Epithelial cell of prostate (primary cell): ENCODE measurements at regions not wholly inside any gene's neighbourhood (a gene's known extent, or its start where the extent isn't known, plus 50 kb on each side); places are given as distances from the start of the nearest gene placed in this dataset.
"Not testable (repeated sequence)": the region's sequence is repeated elsewhere in the genome, so short reads cannot be mapped to it uniquely, and the experiment has no call there.

ENCODE experiments used
- DNase-seq: peaks from one replicate; pipeline ENCODE4 v3.0.0-alpha.2; 2011; ENCODE audit warnings: low read depth, low spot score
- H3K27ac ChIP-seq: fragments of 450-650 bp; 2 replicates; pipeline ENCODE4 v1.5.1; 2017; ENCODE audit warnings: mild to moderate bottlenecking

DNA sequence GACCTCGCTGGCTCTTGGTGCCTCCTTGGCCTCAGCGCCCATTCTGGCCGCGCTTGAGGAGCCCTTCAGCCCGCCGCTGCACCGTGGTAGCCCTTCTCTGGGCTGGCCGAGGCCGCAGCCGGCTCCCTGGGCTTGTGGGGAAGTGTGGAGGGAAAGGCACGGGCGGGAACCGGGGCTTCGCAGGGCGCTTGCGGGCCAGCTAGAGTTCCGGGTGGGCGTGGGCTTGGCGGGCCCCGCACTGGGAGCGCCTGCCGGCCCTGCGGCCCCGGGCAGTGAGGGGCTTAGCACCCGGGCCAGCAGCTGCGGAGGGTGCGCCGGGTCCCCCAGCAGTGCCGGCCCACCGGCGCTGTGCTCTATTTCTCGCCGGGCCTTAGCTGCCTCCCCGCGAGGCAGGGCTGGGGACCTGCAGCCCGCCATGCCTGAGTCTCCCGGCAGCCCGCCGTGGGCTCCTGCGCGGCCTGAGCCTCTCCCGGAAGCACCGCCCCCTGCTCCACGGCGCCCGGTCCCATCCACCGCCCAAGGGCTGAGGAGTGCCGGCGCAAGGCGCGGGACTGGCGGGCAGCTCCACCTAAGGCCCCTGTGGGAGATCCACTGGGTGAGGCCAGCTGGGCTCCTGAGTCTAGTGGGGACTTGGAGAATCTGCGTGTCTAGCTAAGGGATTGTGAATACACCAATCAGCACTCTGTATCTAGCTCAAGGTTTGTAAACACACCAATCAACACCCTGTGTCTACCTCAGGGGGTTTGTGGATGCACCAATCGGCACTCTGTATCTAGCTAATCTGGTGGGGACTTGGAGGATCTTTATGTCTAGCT lies 141.1 kb downstream of the SLCO4C1 start:
- not testable (repeated sequence) for H3K27ac ChIP-seq, DNase-seq

DNA sequence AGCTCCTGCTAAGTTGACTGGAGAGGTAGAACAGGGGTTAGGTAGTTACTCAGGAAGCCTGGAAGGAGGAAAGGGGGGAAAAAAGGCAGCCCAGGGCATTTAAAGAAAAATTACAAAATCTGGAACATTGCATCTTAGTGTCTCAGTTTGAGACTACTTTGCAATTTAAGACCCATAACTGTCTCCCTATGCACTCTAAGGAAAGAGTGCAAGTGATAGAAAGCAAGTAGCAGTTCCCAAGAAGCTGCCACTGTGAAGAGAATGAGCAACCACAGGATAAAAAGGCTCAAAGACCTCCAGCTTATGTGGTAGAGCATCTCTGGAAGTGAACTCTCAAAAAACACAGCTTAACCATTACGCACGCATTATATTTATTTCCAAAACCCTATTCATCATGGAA lies 141.8 kb downstream of the SLCO4C1 start:
- no peak overlapping the region for H3K27ac ChIP-seq
- DNase-seq, result no peak

DNA sequence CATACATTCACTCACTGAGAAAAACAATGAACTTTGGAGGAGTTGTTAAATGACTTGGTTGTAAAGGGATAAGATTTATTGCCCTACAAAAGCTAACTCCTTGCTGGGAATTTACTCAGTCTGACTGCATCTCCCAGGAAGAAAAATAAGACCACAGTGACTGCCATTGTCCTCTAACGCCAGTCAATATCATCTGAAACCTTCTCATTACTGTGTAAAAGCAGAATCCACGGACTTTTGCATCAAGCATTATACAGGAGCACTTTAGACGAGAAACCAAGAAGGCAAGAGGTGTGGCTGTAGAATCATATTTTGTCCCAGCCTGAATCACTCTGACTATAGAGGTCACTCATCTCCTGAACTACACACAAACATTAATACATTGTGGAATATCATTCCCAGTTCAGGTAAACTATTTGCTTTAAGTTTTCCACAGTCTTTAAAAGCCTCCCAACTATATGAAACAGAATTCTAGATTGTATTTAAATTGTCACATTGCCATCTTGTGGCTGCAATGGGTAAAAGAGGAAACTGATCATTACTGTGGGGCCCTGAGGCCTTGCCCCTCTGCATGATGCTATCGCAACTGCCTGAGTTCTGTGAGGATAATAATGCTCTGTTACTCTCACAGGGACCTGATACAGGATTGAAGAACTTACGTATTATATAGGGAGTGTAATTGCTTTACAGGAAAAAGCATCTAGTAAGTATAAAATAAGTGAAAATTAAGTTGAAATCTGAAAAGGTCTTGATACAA lies 142.9 kb downstream of the SLCO4C1 start:
- no peak overlapping the region for H3K27ac ChIP-seq
- DNase-seq, result no peak

DNA sequence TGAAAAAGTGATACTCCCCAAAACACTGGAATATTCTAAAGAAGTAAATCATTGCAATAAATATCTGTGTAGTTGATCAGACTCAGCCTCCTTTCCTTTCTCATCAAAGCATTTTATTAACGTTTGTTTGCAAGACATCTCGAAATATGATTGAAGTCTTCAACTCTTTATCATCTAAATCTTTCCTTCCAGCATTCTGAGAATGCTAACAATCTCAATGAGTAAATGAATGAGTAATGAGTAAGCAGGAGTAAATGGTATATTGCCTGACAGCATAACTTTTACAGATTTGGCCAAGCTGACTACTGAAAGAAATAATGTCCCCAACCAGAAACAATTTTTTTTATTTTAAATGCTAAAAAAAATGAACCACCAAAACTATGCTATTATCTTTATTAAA lies 157.1 kb downstream of the SLCO4C1 start:
- no peak overlapping the region for H3K27ac ChIP-seq
- no peak for DNase-seq

DNA sequence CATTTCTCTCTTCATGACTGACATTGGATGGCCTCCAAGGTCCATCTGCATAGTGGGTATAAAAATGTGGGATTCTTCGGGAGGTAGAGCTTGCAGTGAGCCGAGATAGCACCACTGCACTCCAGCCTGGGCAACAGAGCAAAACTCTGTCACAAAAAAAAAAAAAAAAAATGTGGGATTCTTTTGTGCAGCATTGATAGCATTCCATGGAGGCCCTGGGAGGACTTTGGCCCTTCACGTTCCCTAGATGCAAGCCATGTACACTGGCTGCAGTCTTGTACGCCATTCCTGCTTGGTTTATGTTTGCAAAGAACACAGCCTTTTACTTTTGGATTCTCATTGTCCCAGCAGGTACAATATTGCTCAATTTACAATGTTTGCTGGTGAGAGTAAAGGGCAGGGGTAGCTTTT lies 157.8 kb downstream of the SLCO4C1 start:
- DNase-seq, result no peak
- H3K27ac ChIP-seq, result no peak overlapping the region

DNA sequence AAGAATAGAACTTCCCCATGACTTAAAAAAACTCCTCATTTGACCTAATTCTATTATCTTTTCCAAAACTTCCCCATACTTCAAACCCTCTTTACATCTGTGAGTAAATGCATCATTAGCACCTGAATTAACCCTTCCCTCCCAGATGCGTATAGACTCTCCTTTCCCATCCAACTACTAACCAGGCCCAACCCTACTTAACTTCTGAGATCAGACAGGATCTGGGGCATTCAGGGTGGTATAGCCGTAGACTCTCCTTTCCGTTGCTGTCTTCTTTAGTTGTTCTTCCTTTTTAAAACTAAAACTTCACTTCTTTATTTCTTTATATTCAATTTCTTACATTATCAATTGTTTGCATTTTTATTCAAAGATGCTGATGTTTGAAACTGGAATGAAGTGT lies 165.2 kb downstream of the SLCO4C1 start:
- DNase-seq, result no peak
- H3K27ac ChIP-seq, result no peak overlapping the region

DNA sequence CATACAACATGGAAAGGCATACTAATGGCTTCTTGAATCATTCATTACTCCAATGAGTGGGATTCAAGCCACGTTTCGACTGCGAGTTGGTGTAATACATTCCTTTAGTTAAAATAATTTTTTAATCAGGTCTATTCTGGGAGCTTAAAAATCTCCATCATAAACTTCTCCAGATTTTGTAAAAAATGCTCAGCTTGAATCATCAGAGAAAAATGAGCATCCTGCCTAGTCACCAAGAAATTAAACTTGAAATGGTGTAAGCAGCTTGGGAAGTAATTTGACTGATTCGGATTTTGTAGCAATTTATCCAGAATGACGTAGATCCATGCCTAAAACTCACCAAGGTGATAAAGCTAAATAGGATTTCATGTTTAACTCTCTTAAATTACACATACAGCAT lies 165.7 kb downstream of the SLCO4C1 start:
- H3K27ac ChIP-seq, result no peak overlapping the region
- no peak for DNase-seq

DNA sequence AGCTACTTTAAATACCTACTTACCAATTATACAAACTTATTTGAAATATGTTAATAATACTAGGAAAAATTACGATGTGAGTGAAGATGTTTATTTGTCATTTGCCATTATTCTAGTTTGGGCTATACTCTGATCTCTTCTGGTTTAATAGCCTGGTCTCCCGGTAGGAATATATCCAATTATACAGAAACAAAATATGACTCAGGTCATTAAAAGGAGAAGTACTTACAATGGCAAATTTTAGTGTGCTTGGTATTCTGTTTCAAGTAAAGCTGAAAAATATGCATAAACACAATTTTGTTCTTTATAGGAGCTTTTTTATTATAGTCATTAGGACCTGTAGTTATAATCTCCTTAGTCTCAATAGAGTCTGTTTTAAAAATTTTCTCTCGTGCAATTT lies 176.8 kb downstream of the SLCO4C1 start:
- H3K27ac ChIP-seq, result no peak overlapping the region
- DNase-seq, result no peak

DNA sequence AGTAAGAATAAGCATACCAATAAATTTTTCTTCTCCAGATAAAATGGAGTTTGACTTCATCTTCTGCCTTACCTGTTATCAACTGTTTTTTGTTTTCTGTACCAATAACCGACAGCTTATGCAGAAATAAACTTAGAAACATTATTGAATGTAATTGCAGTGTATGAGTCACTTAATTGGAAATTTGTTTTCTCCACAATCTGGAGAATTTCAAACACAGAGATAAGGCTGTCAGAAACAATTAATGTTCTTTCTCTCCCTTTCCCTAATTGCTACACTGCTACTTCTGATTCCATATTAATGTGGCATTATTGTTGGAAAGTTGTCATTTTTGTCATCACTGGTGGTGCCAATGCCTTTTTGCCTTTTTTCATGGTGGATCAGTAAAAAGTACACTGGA lies 180.3 kb downstream of the SLCO4C1 start:
- no peak for DNase-seq
- no peak overlapping the region for H3K27ac ChIP-seq

DNA sequence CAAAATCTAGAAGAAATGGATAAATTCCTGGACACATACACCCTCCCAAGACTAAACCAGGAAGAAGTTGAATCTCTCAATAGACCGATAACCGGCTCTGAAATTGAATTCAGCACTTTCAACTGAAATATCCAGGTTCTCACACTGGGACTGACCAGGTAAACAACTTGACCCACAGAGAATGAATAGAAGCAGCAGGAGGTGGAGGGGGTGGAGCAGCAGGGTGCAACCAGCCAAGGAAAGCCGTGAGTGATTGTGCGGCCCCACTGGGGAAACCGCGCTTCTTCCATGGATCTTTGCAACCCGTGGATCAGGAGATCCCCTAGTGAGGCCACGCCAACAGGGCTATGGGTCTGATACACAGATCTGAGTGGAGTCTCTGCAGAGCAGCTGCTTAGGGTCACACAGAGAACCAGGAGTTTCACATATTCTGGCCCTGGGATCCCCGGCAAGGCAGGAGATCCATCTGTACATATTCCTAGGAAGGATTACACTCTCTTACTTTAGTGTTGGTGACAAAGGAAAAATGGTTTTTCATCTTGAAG lies 181.5 kb downstream of the SLCO4C1 start:
- no peak overlapping the region for H3K27ac ChIP-seq
- no peak for DNase-seq

DNA sequence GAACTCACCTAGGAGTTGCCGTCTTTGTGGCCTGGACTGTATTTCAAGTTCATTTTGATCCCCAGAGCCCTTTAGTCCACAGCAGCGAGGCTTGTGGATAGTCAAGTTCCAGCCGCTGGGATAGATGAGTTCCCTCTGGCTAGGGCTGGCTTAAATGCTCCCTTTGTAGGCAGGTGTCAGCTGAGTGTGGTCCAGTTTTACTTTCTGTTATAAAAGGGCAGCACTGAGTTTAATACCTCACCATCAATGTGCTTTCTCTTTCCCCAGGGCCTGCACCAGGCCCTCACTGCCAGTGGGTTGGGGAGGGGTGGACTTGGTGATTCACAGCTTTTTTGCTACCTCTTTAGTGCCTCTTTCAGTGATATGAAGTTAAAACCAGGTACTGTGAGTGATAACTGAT lies 188.2 kb downstream of the SLCO4C1 start:
- no peak overlapping the region for H3K27ac ChIP-seq
- DNase-seq, result no peak

DNA sequence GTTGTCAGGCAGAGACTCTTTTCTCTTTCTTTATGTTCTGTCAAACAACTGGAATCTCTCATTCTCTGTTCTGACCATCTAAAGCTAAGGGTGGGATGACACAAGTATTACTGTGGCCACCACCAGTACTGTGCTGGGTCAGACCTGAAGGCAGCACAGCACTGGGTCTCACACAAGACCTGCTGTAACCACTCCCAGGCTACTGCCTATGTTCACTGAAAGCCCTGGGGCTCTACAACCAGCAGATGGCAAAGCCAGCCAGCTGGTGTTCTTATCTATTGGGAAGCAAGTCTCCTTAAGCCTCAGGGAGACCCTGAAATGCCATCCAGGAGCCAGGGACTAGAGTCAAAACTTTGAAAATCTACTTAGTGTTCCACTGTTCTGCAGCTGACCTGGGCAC lies 189.5 kb downstream of the SLCO4C1 start:
- H3K27ac ChIP-seq, result no peak overlapping the region
- DNase-seq, result no peak

DNA sequence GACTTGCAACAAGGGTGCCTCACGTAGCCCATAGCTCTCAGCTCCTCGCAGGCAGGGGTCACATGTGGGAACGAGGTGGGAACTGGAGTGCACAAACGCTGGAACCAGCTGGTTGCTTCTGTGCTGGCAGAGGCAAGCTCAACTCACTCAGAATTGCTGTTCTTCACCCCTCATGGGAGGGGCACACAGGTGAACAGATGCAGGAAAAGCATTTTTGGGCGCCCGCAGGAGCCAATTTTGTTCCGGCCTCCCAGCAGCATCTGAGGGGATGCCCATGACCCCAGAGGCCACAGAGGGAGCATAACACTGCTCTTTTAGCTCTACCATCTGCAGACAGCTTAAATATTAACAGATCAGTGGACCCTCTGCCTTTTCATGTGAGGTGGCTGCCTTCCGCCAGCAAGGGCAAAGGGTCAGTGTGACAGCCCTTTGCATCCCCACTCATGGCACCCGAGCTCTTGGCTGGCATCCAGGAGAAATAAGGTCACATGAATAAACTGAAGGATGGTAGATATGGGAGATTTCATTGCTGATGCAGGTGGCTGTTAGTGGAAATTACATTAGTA lies 196.2 kb downstream of the SLCO4C1 start:
- DNase-seq, result no peak
- no peak overlapping the region for H3K27ac ChIP-seq

DNA sequence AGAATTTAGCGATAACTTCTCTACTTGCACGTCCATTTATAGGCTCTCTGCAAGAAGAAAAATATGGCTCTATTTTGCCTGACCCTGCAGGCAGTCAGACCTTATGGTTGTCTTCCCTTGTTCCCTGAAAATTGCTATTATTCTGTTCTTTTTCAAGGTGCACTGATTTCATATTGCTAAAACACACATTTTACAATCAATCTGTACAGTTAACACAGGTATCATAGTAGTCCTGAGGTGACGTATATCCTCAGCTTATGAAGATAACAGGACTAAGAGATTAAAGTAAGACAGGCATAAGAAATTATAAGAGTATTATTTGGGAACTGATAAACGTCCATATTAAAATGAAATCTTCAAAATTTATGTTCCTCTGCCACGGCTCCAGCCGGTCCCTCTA lies 197.0 kb downstream of the SLCO4C1 start:
- not testable (repeated sequence) for H3K27ac ChIP-seq, DNase-seq

DNA sequence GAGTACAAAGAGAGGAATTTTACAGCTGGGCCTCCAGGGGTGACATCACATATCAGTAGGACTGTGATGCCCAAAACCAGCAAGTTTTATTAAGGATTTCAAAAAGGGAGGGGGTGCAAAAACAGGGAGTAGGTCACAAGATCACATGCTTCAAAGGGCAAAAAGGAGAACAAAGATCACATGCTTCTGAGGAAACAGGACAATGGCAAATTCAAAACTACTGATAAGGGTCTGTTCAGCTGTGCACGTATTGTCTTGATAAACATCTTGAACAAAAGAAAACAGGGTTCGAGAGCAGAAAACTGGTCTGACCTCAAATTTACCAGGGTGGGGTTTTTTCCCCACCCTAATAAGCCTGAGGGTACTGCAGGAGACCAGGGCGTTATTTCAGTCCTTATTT lies 197.5 kb downstream of the SLCO4C1 start:
- H3K27ac ChIP-seq, DNase-seq: not testable (repeated sequence)

DNA sequence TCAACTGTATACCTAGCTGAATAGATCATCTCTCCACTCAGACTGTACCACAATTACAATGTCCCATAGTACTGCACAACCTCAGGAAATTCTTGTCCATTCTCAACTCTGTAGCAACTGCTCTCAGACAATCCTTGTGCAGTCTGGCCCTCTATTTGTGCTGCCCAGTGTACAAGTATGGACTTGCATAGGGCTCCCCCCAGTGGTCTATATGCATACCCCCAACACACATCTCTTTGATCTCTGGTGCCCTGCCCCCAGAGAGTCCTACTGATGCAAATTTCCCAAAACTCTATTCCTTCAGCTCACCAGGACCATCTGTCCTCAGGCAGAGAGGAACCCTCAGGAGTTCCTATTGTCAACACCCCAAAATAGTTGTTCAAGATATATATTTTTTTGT lies 205.3 kb downstream of the SLCO4C1 start:
- H3K27ac ChIP-seq, result no peak overlapping the region
- DNase-seq, result no peak

DNA sequence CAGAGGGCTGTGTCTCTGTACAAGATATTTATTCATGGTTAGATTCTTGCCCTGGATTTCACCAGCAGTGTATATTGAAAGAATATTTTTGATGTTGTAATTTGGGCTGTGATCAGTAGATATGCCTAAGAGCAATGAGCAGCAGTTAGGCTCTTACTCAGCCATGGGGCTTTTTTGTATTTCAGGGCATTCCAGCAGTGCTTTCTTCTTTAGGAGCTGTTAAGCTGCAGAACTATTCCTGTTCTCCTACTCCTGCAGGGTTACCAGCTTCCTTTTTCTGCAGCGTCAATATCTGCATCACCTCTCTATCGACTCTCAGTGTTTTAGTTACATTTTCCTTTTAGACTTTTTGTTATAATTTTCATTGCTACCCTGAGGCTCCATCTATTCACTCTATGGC lies 206.2 kb downstream of the SLCO4C1 start:
- H3K27ac ChIP-seq, result no peak overlapping the region
- no peak for DNase-seq

DNA sequence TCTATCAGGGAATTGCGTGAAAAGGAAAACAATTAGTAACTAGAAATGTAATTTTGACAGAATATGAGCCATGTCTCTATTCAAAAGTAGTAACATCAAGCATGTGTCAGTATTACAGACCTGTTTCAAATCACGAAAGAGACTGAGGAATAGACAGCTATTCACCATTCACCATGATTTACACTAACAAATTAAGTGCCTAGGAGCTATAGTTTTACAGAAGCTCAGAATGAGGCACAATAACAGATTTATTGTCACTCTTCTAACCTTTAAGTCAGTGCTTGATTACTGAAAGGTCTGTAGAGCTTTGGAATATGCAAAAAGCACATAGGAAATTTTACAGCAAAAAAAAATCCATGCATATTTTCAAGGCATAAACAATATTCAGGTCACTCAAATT lies 208.2 kb downstream of the SLCO4C1 start:
- H3K27ac ChIP-seq, result no peak overlapping the region
- DNase-seq, result no peak

DNA sequence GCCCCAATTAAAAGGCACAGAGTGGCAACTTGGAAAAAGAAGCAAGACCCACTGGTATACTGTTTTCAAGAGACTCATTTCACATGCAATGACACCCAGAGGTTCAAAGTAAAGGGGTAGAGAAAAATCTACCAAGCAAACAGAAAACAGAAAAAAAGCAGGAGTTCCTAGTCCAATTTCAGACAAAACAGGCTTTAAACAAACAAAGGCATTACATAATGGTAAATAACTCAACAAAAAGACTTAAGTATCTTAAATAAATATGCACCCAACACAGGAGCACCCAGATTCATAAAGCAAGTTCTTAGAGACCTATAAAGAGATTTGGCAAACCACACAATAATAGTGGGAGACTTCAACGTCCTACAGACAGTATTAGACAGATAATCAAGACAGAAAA lies 215.8 kb downstream of the SLCO4C1 start:
- no peak overlapping the region for H3K27ac ChIP-seq
- DNase-seq, result no peak

DNA sequence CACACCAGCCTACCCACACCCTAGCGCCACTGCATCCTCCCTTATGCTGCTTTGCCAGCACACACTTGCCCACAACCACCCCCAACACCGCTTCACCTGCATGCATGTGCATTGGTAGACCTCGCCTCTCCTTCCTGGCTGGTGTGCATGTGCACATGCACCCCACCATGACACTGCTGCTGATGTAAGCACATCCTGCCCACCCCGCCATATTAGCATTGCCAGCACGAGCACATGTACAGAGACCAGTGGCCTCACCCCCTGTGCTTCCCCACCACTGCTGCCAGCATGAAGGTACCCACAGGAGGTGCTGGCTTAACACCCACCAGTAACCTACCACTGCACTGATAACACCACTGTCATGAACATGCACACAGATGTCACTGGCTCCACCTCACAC lies 218.2 kb downstream of the SLCO4C1 start:
- H3K27ac ChIP-seq, result no peak overlapping the region
- DNase-seq, result no peak

DNA sequence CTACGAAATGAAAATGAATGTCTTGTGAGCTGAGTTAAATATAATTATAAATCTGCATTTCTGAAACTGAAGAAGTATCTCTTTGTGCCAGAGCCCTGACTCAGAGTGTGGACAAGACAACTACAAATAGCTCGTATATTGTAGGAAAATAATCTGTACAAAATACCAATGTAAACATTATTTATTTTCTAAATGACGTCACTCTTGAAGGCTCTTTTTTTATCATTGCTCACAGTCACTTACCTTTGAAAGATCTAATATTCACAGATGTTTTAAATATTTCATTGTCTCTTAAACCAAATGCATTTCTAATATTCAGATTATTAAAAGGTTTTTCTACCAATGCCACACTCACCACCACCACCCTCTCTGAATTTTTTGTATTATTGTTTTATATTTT lies 226.1 kb downstream of the SLCO4C1 start:
- H3K27ac ChIP-seq, result no peak overlapping the region
- no peak for DNase-seq
